ENCODE measurements at regions not wholly inside any gene's neighbourhood (a gene's known extent, or its start where the extent isn't known, plus 50 kb on each side); places are given as distances from the start of the nearest gene placed in this dataset.

GRCh38 chr11:71329165-71329510 lies 76.8 kb upstream of the SHANK2 start:
- peaks cover 18% of the 10 kb centered on the region for H3K9me3 ChIP-seq (ENCODE audit: control insufficient read depth, insufficient read depth, low read length)
- peaks cover 0 to under 1% of the 10 kb centered on the region in 2 donors for H3K27me3 Mint-ChIP-seq (ENCODE audit: low read depth in 2 of 2)
- ATAC-seq (no peak), DNase-seq (no peak)
- intact Hi-C loops (cut with micrococcal nuclease): no loop called here
- WGBS (ENCODE audit: insufficient coverage): 95% methylated on average over 2 of the region's 3 CpGs
- no peaks in the 10 kb centered on the region for H3K36me3 ChIP-seq (ENCODE audit: control insufficient read depth, insufficient read depth, low read length)
- TF ChIP-seq CTCF (IDR thresholded peaks at IDR 0.05): no peak
- H3K36me3 Mint-ChIP-seq: no peaks in the 10 kb centered on the region
- H3K27ac Mint-ChIP-seq: no peak overlapping the region
- H3K4me1 ChIP-seq (ENCODE audit: control insufficient read depth, insufficient read depth, low read length): no peaks in the 10 kb centered on the region
- H3K4me3 ChIP-seq (ENCODE audit: low read length): no peak overlapping the region
- H3K4me1 Mint-ChIP-seq: no peaks in the 10 kb centered on the region
- H3K4me3 Mint-ChIP-seq: no peak overlapping the region
- H3K27me3 ChIP-seq (ENCODE audit: control insufficient read depth, insufficient read depth, low read length): no peaks in the 10 kb centered on the region
- no peak overlapping the region for H3K27ac ChIP-seq (ENCODE audit: low read length)
- H3K9me3 Mint-ChIP-seq: peaks cover 0 to 3% of the 10 kb centered on the region in 2 donors

- Mint-ChIP-seq H3K36me3 (no peaks in the 10 kb centered on the region), H3K4me1 (no peaks in the 10 kb centered on the region), H3K4me3 (no peak overlapping the region), H3K27me3 (ENCODE audit: low read depth in 2 of 2) (peaks cover 0 to 2% of the 10 kb centered on the region in 2 donors), H3K27ac (no peak overlapping the region), H3K9me3 (no peaks in the 10 kb centered on the region)
- no peak for TF ChIP-seq CTCF (IDR thresholded peaks at IDR 0.05)
- no peak for DNase-seq
- ATAC-seq: no peak
- Histone ChIP-seq H3K9me3 (ENCODE audit: control insufficient read depth, insufficient read depth, low read length) (peaks cover 2% of the 10 kb centered on the region), H3K27ac (ENCODE audit: low read length) (no peak overlapping the region), H3K4me1 (ENCODE audit: control insufficient read depth, insufficient read depth, low read length) (no peaks in the 10 kb centered on the region), H3K27me3 (ENCODE audit: control insufficient read depth, insufficient read depth, low read length) (no peaks in the 10 kb centered on the region), H3K36me3 (ENCODE audit: control insufficient read depth, insufficient read depth, low read length) (no peaks in the 10 kb centered on the region), H3K4me3 (ENCODE audit: low read length) (no peak overlapping the region)
- WGBS (ENCODE audit: insufficient coverage): 86% methylated on average over 20 of the region's 20 CpGs
- intact Hi-C loops (cut with micrococcal nuclease): no loop called here
These were observed 75.0 kb upstream of the SHANK2 start for GRCh38 chr11:71327156-71328085.

GRCh38 chr11:71326328-71326940 lies 74.1 kb upstream of the SHANK2 start:
- intact Hi-C loops (cut with micrococcal nuclease): no loop called here
- Mint-ChIP-seq H3K9me3 (no peaks in the 10 kb centered on the region), H3K4me1 (no peaks in the 10 kb centered on the region), H3K36me3 (no peaks in the 10 kb centered on the region), H3K27ac (no peak overlapping the region), H3K4me3 (no peak overlapping the region), H3K27me3 (ENCODE audit: low read depth in 2 of 2) (peaks cover 0 to 2% of the 10 kb centered on the region in 2 donors)
- 78% methylated on average over 9 of the region's 10 CpGs for WGBS (ENCODE audit: insufficient coverage)
- DNase-seq (no peak), ATAC-seq (no peak)
- H3K36me3 ChIP-seq (ENCODE audit: control insufficient read depth, insufficient read depth, low read length): no peaks in the 10 kb centered on the region
- no peak for TF ChIP-seq CTCF (IDR thresholded peaks at IDR 0.05)
- no peaks in the 10 kb centered on the region for H3K4me1 ChIP-seq (ENCODE audit: control insufficient read depth, insufficient read depth, low read length)
- H3K27ac ChIP-seq (ENCODE audit: low read length): no peak overlapping the region
- H3K4me3 ChIP-seq (ENCODE audit: low read length): no peak overlapping the region
- H3K27me3 ChIP-seq (ENCODE audit: control insufficient read depth, insufficient read depth, low read length): no peaks in the 10 kb centered on the region
- H3K9me3 ChIP-seq (ENCODE audit: control insufficient read depth, insufficient read depth, low read length): no peaks in the 10 kb centered on the region

All from natural killer cell (primary cell).